K562 (cell line): ENCODE measurements at regions not wholly inside any gene's neighbourhood (a gene's known extent, or its start where the extent isn't known, plus 50 kb on each side); places are given as distances from the start of the nearest gene placed in this dataset.
"Not testable (repeated sequence)": the region's sequence is repeated elsewhere in the genome, so short reads cannot be mapped to it uniquely, and the experiment has no call there.

Source experiments
- ATAC-seq: fragments of 200-7000 bp; cut with Tn5 transposase; 3 replicates; pipeline ENCODE4 v1.9.1; 2020; ENCODE audit warnings: moderate library complexity
- BruUV-seq: library from RNA; stranded (reverse); fragments of 400-500 nt; replicated peaks from 2 replicates; lab custom pipeline; 2021; lab: Mats Ljungman, UMichigan
- CTCF ChIA-PET: fragments of 300-600 bp; formaldehyde crosslinking; extraction: SDS; loops from one replicate; lab custom pipeline; 2021; ENCODE audit warnings: low intra/inter-chr PET ratio; lab: Yijun Ruan, JAX
- POLR2A ChIA-PET: fragments of 300-600, 350-650 bp; sonication (Branson Sonifier 250); formaldehyde crosslinking; extraction: SDS; loops from one replicate; lab custom pipeline; 2021; ENCODE audit warnings: antibody characterized with exemption, inconsistent platforms; lab: Yijun Ruan, JAX
- DNase-seq, 4 experiments: peaks; one replicate each; pipeline versions ENCODE4 v3.0.0 to v3.0.0-alpha.2; 2011 to 2018; ENCODE audit warnings: low spot score in 3 of 4, mixed read lengths in 3 of 4; ENCODE audit errors: extremely low read depth in 1 of 4
- FAIRE-seq: peaks from 2 replicates; lab custom pipeline; 2011; peaks lifted over from hg19 to GRCh38; lab: Jason Lieb, UNC
- H2AFZ ChIP-seq: 2 replicates; pipeline ENCODE4 v1.6.0; 2011; ENCODE audit warnings: low read depth, low read length, control low read depth, inconsistent platforms
- H3K27ac ChIP-seq: fragments of 200-600 bp; 3 replicates; pipeline ENCODE4 v1.8.0; 2011; ENCODE audit warnings: low read depth, mild to moderate bottlenecking, control low read depth, inconsistent platforms, low read length, moderate library complexity, mixed read lengths; ENCODE audit errors: extremely low read depth
- H3K27me3 ChIP-seq, 2 experiments: fragments of 300-600 bp in 1 of 2; 2 replicates in 1 of 2; 3 replicates in 1 of 2; pipeline versions ENCODE4 v1.6.0 to v1.8.0; 2011; ENCODE audit warnings: inconsistent platforms in 2 of 2, low read length in 2 of 2, mild to moderate bottlenecking in 1 of 2, mixed read lengths in 1 of 2, moderate library complexity in 1 of 2; ENCODE audit not compliant: control insufficient read depth in 2 of 2, insufficient read depth in 2 of 2
- H3K36me3 ChIP-seq: fragments of 300-600 bp; 3 replicates; pipeline ENCODE4 v1.8.0; 2011; ENCODE audit warnings: mild to moderate bottlenecking, low read length, inconsistent platforms; ENCODE audit not compliant: control insufficient read depth, insufficient read depth
- H3K4me1 ChIP-seq, 2 experiments: fragments of 200-600 bp in 1 of 2; replicated peaks in 1 of 2; 2 replicates in 1 of 2; 3 replicates in 1 of 2; pipeline versions ENCODE4 v1.5.1 to v1.8.0; 2011; ENCODE audit warnings: inconsistent platforms in 2 of 2, low read length in 2 of 2, mild to moderate bottlenecking in 1 of 2, mixed read lengths in 1 of 2, moderate library complexity in 1 of 2; ENCODE audit not compliant: control insufficient read depth in 2 of 2, insufficient read depth in 2 of 2
- H3K4me2 ChIP-seq: 2 replicates; pipeline ENCODE4 v1.6.1; 2011; ENCODE audit warnings: low read length, control low read depth, inconsistent platforms, mixed read lengths; ENCODE audit not compliant: insufficient read depth
- H3K4me3 ChIP-seq: fragments of 200-600 bp; sonication (generic), shearing (Covaris generic); 2 replicates; pipeline ENCODE4 v1.5.1; 2016; ENCODE audit warnings: control low read depth, inconsistent platforms
- H3K79me2 ChIP-seq: fragments of 200-600 bp; 3 replicates; pipeline ENCODE4 v1.8.0; 2011; ENCODE audit warnings: low read length, inconsistent platforms; ENCODE audit not compliant: control insufficient read depth, insufficient read depth
- H3K9ac ChIP-seq, 2 experiments: 2 replicates each; pipeline versions ENCODE4 v1.6.0 to v1.6.1; 2011; ENCODE audit warnings: low read depth in 2 of 2, low read length in 2 of 2, control low read depth in 1 of 2, inconsistent platforms in 1 of 2, mild to moderate bottlenecking in 1 of 2, mixed read lengths in 1 of 2; ENCODE audit not compliant: insufficient read depth in 1 of 2
- H3K9me1 ChIP-seq: one replicate; pipeline ENCODE4 v1.6.0; 2011; ENCODE audit warnings: inconsistent platforms, mild to moderate bottlenecking, low read length, moderate library complexity; ENCODE audit not compliant: control insufficient read depth, insufficient read depth
- H3K9me3 ChIP-seq: replicated peaks from 2 replicates; pipeline ENCODE4 v1.5.1; 2011; ENCODE audit warnings: low read depth, low read length, inconsistent platforms; ENCODE audit not compliant: control insufficient read depth, insufficient read depth
- H4K20me1 ChIP-seq: replicated peaks from 2 replicates; pipeline ENCODE4 v1.6.1; 2011; ENCODE audit warnings: low read length, inconsistent platforms, mixed read lengths; ENCODE audit not compliant: control insufficient read depth, insufficient read depth
- MTA2 ChIP-seq: fragments of 450-650 bp; IDR thresholded peaks from 2 replicates; pipeline ENCODE4 v1.6.1; 2016; ENCODE audit warnings: low read depth
- WGBS: fragments of 100-300 bp; shearing (Covaris generic); methylation state at CpG from one replicate; pipeline ENCODE4 v1.1.6; 2016; ENCODE audit warnings: low coverage, mixed read lengths; ENCODE audit not compliant: insufficient coverage; ENCODE audit errors: missing lambda C conversion rate; 5-methylcytosine and 5-hydroxymethylcytosine counted together
- in situ Hi-C: fragments of 300-500 bp; cut with MboI; formaldehyde crosslinking; loops from 4 replicates; pipeline ENCODE4 v1.15.0; 2018; ENCODE audit warnings: inconsistent platforms, mixed read lengths
- intact Hi-C: fragments of 100-400 bp; cut with micrococcal nuclease; formaldehyde crosslinking; loops from 2 replicates; pipeline ENCODE4 v1.14.2; 2022
- TF ChIP-seq, protein P1 (sequence below), 2 experiments: fragments of 450-650 bp in 1 of 2; sonication (generic) in 1 of 2; formaldehyde crosslinking in 1 of 2; IDR thresholded peaks; 2 replicates each; pipeline versions ENCODE4 v1.7.1 to v1.9.0; 2016 to 2022; ENCODE audit warnings: inconsistent platforms in 1 of 2, mild to moderate bottlenecking in 1 of 2, missing genetic modification reagents in 1 of 2
- TF ChIP-seq, protein P2 (sequence below): fragments of 250-450 bp; sonication (Bioruptor Pico); IDR thresholded peaks from 2 replicates; pipeline ENCODE4 v1.8.0; 2021; ENCODE audit warnings: borderline replicate concordance, mild to moderate bottlenecking, moderate library complexity; ENCODE audit not compliant: poor library complexity, severe bottlenecking

DNA sequence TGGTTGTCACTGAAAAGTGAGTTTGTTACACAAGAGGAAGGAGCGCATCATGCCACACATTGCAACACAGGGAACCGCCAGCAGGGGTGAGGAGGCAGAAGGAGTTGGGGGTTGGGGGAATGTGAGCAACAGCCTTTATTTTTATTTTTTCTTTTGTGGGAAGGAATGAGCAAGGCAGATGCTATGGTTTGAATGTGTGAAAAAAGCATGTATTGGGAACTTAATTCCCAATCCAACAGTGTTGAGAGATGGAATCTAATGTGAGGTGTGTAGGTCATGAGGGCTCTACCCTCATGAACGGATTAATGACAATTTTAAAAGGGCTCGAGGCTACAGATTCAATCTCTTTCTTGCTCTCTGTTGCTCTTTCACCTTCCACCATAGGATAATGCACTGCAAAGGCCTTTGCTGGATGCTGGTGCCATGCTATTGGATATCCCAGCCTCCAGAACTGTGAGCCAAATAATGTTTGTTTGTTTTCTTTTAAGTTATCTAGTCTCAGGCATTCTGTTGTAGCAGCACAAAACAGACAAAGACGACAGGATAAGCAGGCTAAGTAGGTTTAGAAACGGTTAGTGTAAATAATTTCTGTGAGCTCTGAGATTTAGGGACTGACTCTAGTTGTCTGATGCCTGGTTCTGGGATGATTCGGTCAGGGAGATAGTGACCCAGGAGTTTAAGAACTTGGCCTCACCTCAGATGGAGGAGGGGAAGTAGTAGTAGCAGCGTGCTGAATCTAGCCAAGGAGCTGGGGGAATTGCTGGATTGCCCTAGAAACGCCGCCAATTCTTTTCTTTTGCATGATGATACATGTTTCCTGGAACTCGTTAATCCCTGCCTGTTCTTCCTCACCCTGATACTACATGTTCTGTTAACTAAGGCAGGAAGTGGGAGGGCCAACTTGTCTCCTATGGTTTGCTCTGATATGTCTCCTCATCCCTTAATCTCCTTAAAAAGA, 156.6 kb upstream of the CTSO start (continued):
- TF ChIP-seq, protein P1, sequence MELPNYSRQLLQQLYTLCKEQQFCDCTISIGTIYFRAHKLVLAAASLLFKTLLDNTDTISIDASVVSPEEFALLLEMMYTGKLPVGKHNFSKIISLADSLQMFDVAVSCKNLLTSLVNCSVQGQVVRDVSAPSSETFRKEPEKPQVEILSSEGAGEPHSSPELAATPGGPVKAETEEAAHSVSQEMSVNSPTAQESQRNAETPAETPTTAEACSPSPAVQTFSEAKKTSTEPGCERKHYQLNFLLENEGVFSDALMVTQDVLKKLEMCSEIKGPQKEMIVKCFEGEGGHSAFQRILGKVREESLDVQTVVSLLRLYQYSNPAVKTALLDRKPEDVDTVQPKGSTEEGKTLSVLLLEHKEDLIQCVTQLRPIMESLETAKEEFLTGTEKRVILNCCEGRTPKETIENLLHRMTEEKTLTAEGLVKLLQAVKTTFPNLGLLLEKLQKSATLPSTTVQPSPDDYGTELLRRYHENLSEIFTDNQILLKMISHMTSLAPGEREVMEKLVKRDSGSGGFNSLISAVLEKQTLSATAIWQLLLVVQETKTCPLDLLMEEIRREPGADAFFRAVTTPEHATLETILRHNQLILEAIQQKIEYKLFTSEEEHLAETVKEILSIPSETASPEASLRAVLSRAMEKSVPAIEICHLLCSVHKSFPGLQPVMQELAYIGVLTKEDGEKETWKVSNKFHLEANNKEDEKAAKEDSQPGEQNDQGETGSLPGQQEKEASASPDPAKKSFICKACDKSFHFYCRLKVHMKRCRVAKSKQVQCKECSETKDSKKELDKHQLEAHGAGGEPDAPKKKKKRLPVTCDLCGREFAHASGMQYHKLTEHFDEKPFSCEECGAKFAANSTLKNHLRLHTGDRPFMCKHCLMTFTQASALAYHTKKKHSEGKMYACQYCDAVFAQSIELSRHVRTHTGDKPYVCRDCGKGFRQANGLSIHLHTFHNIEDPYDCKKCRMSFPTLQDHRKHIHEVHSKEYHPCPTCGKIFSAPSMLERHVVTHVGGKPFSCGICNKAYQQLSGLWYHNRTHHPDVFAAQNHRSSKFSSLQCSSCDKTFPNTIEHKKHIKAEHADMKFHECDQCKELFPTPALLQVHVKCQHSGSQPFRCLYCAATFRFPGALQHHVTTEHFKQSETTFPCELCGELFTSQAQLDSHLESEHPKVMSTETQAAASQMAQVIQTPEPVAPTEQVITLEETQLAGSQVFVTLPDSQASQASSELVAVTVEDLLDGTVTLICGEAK (IDR thresholded peaks at IDR 0.05) = no peak
- TF ChIP-seq, protein P1 (CRISPR knock-in tag; IDR thresholded peaks at IDR 0.05) = no peak
- TF ChIP-seq, protein P2, sequence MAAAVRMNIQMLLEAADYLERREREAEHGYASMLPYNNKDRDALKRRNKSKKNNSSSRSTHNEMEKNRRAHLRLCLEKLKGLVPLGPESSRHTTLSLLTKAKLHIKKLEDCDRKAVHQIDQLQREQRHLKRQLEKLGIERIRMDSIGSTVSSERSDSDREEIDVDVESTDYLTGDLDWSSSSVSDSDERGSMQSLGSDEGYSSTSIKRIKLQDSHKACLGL (CRISPR knock-in tag) = no peak
- TF ChIP-seq MTA2 = no peak

DNA sequence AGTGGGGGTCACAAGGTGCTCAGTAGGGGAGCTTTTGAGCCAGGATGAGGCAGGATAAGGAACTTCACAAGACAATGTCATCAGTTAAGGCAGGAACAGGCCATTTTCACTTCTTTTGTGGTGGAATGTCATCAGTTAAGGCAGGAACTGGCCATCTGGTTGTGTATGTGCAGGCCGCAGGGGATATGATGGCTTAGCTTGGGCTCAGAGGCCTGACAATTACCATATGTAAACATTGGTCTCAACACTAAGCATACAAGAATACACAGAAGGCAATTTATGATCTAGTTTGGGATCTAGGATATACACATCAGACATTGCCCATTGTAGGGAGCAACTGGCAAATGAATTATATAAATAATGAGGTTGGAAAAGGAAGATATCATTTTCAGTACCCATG, 155.4 kb upstream of the CTSO start:
- H3K4me2 ChIP-seq, H2AFZ ChIP-seq, H3K9ac ChIP-seq, H3K9me3 ChIP-seq, BruUV-seq, POLR2A ChIA-PET, FAIRE-seq, H3K4me1 ChIP-seq, H4K20me1 ChIP-seq, H3K27ac ChIP-seq, H3K79me2 ChIP-seq, CTCF ChIA-PET, DNase-seq, H3K36me3 ChIP-seq, H3K9me1 ChIP-seq, ATAC-seq, H3K4me3 ChIP-seq, H3K27me3 ChIP-seq, intact Hi-C loops, in situ Hi-C loops: not testable (repeated sequence)
- 9% methylated on average over 1 of the region's 1 CpG for WGBS
